Endothelial cell of umbilical vein (primary cell): ENCODE measurements at regions not wholly inside any gene's neighbourhood (a gene's known extent, or its start where the extent isn't known, plus 50 kb on each side); places are given as distances from the start of the nearest gene placed in this dataset.

Experiments
- BruUV-seq: library from RNA; stranded (reverse); fragments of 400-500 nt; replicated peaks from 2 replicates; lab custom pipeline; 2021; lab: Mats Ljungman, UMichigan
- CTCF ChIA-PET: fragments of 300-600, 350-600 bp; sonication (Branson Sonifier 250); formaldehyde crosslinking; loops from one replicate; lab custom pipeline; 2021; ENCODE audit warnings: antibody characterized with exemption, inconsistent platforms; lab: Charles Lee
- POLR2A ChIA-PET: fragments of 300-600, 350-600 bp; sonication (Branson Sonifier 250); formaldehyde crosslinking; loops from one replicate; lab custom pipeline; 2021; ENCODE audit warnings: antibody characterized with exemption, inconsistent platforms; lab: Charles Lee
- DNase-seq: peaks from one replicate; pipeline ENCODE4 v3.0.0-alpha.2; 2011; ENCODE audit warnings: low read depth, low spot score
- FAIRE-seq: peaks from 2 replicates; lab custom pipeline; 2011; peaks lifted over from hg19 to GRCh38; lab: Jason Lieb, UNC
- H2AFZ ChIP-seq: 2 replicates; pipeline ENCODE4 v1.6.0; 2012; ENCODE audit warnings: low read depth, low read length, control low read depth, inconsistent platforms
- H3K27ac ChIP-seq: 2 replicates; pipeline ENCODE4 v1.5.1; 2011; ENCODE audit warnings: low read depth, mild to moderate bottlenecking, control low read depth, low read length, moderate library complexity; ENCODE audit not compliant: insufficient read depth
- H3K27me3 ChIP-seq, 2 experiments: 2 replicates each; pipeline versions ENCODE4 v1.6.0 to v1.6.1; 2011; ENCODE audit warnings: low read length in 2 of 2, mixed read lengths in 1 of 2; ENCODE audit not compliant: control insufficient read depth in 2 of 2, insufficient read depth in 2 of 2
- H3K36me3 ChIP-seq, 2 experiments: 2 replicates in 1 of 2; 3 replicates in 1 of 2; pipeline ENCODE4 v1.5.1; 2011; ENCODE audit warnings: low read length in 2 of 2, mild to moderate bottlenecking in 1 of 2, moderate library complexity in 1 of 2; ENCODE audit not compliant: control insufficient read depth in 2 of 2, insufficient read depth in 2 of 2; ENCODE audit errors: extremely low read depth in 1 of 2
- H3K4me1 ChIP-seq: 3 replicates; pipeline ENCODE4 v1.5.1; 2011; ENCODE audit warnings: mild to moderate bottlenecking, low read length; ENCODE audit not compliant: control insufficient read depth, insufficient read depth; ENCODE audit errors: extremely low read depth
- H3K4me2 ChIP-seq: 2 replicates; pipeline ENCODE4 v1.6.1; 2011; ENCODE audit warnings: low read length, control low read depth, mixed read lengths; ENCODE audit not compliant: insufficient read depth
- H3K4me3 ChIP-seq, 3 experiments: fragments of 200-600 bp in 1 of 3; sonication (generic), shearing (Covaris generic) in 1 of 3; replicated peaks in 1 of 3; 2 replicates each; pipeline ENCODE4 v1.5.1; 2011 to 2016; ENCODE audit warnings: control low read depth in 3 of 3, low read length in 3 of 3, mild to moderate bottlenecking in 2 of 3, inconsistent platforms in 1 of 3, low read depth in 1 of 3, moderate library complexity in 1 of 3; ENCODE audit not compliant: insufficient read depth in 1 of 3
- H3K79me2 ChIP-seq: 2 replicates; pipeline ENCODE4 v1.6.0; 2012; ENCODE audit warnings: low read length, inconsistent platforms; ENCODE audit not compliant: control insufficient read depth, insufficient read depth
- H3K9ac ChIP-seq: replicated peaks from 2 replicates; pipeline ENCODE3; 2011; ENCODE audit warnings: low read length, control low read depth; ENCODE audit not compliant: insufficient read depth; ENCODE audit errors: extremely low read depth
- H3K9me1 ChIP-seq: replicated peaks from 3 replicates; pipeline ENCODE4 v1.6.0; 2011; ENCODE audit warnings: mild to moderate bottlenecking, low read length; ENCODE audit not compliant: control insufficient read depth, insufficient read depth; ENCODE audit errors: extremely low read depth
- H3K9me3 ChIP-seq: replicated peaks from 2 replicates; pipeline ENCODE4 v1.5.1; 2012; ENCODE audit warnings: low read length, inconsistent platforms; ENCODE audit not compliant: control insufficient read depth, insufficient read depth
- H4K20me1 ChIP-seq: replicated peaks from 2 replicates; pipeline ENCODE3; 2011; ENCODE audit warnings: mild to moderate bottlenecking, low read length; ENCODE audit not compliant: control insufficient read depth, insufficient read depth; ENCODE audit errors: extremely low read depth
- EZH2 ChIP-seq: IDR thresholded peaks from 2 replicates; pipeline ENCODE4 v1.6.1; 2012; ENCODE audit warnings: borderline replicate concordance, low read depth, mild to moderate bottlenecking, moderate library complexity, low read length, inconsistent platforms; ENCODE audit not compliant: severe bottlenecking
- GATA2 ChIP-seq: IDR thresholded peaks from 2 replicates; pipeline ENCODE4 v1.7.0; 2011; ENCODE audit warnings: low read depth, mild to moderate bottlenecking, moderate library complexity, mixed read lengths, low read length; ENCODE audit not compliant: insufficient read length, insufficient read depth
- MYC ChIP-seq: IDR thresholded peaks from one replicate; pipeline ENCODE4 v1.6.1; 2011; ENCODE audit warnings: mild to moderate bottlenecking, low read depth, low read length
- POLR2A ChIP-seq: IDR thresholded peaks from 2 replicates; pipeline ENCODE4 v1.6.1; 2012; ENCODE audit warnings: low read depth, mild to moderate bottlenecking, control low read depth, low read length
- POLR2AphosphoS5 ChIP-seq: IDR thresholded peaks from 2 replicates; pipeline ENCODE4 v1.6.1; 2012; ENCODE audit warnings: low read depth, mild to moderate bottlenecking, control low read depth, low read length, moderate library complexity; ENCODE audit not compliant: insufficient read depth
- dilution Hi-C: fragments of 300-500 bp; cut with MboI; formaldehyde crosslinking; loops from one replicate; pipeline ENCODE4 v1.15.0; 2019; ENCODE audit warnings: low sequenced_read_pairs; ENCODE audit not compliant: extremely low pct_ligation_motif_present
- intact Hi-C: fragments of 100-400 bp; cut with micrococcal nuclease; formaldehyde crosslinking; loops from one replicate; pipeline ENCODE4 v1.10.0; 2022
- TF ChIP-seq, protein P1 (sequence below): IDR thresholded peaks from 2 replicates; pipeline ENCODE4 v1.6.1; 2011; ENCODE audit not compliant: insufficient read depth, insufficient read length
- TF ChIP-seq, protein P2 (sequence below), 2 donors: IDR thresholded peaks; 1 replicate in 1 of 2; 2 replicates in 1 of 2; pipeline ENCODE4 v1.5.1; 2011; ENCODE audit warnings: low read length in 2 of 2, mild to moderate bottlenecking in 2 of 2, moderate library complexity in 2 of 2, control low read depth in 1 of 2, inconsistent platforms in 1 of 2, low read depth in 1 of 2; ENCODE audit not compliant: insufficient read depth in 1 of 2; ENCODE audit errors: extremely low read depth in 1 of 2

DNA sequence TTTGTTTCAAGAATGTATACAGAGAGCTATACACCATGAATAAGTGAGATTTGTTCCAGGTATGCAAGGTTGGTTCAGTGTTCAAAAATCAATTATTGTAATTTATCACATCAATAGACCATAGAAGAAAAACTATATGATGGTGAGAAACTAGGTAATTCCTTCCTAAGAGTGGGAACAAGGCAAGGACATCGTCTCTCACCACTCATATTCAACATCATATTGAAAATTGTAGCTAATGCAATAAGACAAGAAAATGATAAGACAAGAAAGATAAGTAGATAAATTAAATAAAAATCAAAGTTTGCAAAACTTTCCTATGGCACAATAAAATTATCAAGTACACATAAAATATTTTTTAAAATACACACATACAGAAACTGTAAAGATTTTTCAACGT lies 385.3 kb upstream of the COBL start:
- intact Hi-C loops (no loop called here), dilution Hi-C loops (no loop called here)
- H3K4me2 ChIP-seq, result no peak overlapping the region
- H3K9me1 ChIP-seq, result no peaks in the 10 kb centered on the region
- no peak overlapping the region for H3K9ac ChIP-seq
- no peak overlapping the region for H3K27ac ChIP-seq
- no peaks in the 10 kb centered on the region for H4K20me1 ChIP-seq
- no peaks in the 10 kb centered on the region for H3K27me3 ChIP-seq
- no peak for TF ChIP-seq POLR2A
- no peak overlapping the region for H3K4me3 ChIP-seq
- peaks cover 2% of the 10 kb centered on the region for H3K9me3 ChIP-seq
- H3K36me3 ChIP-seq, result no peaks in the 10 kb centered on the region
- ChIA-PET POLR2A (no interaction called here), CTCF (no interaction called here)
- no peaks in the 10 kb centered on the region for H3K4me1 ChIP-seq
- DNase-seq (no peak), FAIRE-seq (no peak)
- H2AFZ ChIP-seq, result no peak overlapping the region
- no TSS peak for BruUV-seq
- no peaks in the 10 kb centered on the region for H3K79me2 ChIP-seq

DNA sequence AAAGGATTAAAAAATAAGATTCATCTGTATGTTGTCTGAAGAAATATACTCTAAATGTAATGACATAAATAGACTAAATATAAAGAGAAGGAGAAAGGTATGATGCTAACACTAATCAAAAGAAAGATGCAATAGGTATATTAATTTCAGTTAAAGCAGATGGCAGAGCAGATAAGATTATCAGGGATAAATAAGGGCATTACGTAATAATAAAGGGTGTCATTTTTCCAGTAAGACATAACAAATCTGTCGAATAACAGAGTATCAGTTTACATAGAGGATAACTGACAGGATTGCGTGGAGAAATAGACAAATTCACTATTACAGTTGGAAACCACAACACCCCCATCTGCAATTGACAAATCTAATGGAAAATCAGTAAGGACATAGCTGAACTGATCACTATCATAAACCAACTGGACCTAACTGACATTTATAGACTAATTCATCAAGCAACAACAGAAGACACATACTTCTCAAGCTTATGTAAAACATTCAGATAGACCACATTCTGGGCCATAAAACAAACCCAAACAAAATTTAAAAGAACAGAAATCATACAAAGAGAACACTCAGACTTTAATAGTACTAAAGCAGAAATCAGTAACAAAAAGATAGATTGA lies 384.1 kb upstream of the COBL start:
- Histone ChIP-seq H3K4me1 (no peaks in the 10 kb centered on the region), H3K36me3 (no peaks in the 10 kb centered on the region), H4K20me1 (no peaks in the 10 kb centered on the region), H3K27me3 (no peaks in the 10 kb centered on the region), H3K9ac (no peak overlapping the region), H3K4me3 (no peak overlapping the region), H3K4me2 (no peak overlapping the region), H2AFZ (no peak overlapping the region), H3K79me2 (no peaks in the 10 kb centered on the region), H3K27ac (no peak overlapping the region), H3K9me3 (peaks cover 2% of the 10 kb centered on the region), H3K9me1 (no peaks in the 10 kb centered on the region)
- ChIA-PET POLR2A (no interaction called here), CTCF (no interaction called here)
- no peak for FAIRE-seq
- DNase-seq, result no peak
- BruUV-seq, result no TSS peak
- dilution Hi-C loops, result no loop called here
- intact Hi-C loops, result no loop called here
- TF ChIP-seq, protein P1, sequence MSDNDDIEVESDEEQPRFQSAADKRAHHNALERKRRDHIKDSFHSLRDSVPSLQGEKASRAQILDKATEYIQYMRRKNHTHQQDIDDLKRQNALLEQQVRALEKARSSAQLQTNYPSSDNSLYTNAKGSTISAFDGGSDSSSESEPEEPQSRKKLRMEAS, result no peak
- TF ChIP-seq EZH2, result no peak
- TF ChIP-seq, protein P2, sequence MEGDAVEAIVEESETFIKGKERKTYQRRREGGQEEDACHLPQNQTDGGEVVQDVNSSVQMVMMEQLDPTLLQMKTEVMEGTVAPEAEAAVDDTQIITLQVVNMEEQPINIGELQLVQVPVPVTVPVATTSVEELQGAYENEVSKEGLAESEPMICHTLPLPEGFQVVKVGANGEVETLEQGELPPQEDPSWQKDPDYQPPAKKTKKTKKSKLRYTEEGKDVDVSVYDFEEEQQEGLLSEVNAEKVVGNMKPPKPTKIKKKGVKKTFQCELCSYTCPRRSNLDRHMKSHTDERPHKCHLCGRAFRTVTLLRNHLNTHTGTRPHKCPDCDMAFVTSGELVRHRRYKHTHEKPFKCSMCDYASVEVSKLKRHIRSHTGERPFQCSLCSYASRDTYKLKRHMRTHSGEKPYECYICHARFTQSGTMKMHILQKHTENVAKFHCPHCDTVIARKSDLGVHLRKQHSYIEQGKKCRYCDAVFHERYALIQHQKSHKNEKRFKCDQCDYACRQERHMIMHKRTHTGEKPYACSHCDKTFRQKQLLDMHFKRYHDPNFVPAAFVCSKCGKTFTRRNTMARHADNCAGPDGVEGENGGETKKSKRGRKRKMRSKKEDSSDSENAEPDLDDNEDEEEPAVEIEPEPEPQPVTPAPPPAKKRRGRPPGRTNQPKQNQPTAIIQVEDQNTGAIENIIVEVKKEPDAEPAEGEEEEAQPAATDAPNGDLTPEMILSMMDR (IDR thresholded peaks at IDR 0.05; ENCODE audit: extremely low read depth in 1 of 2, insufficient read depth in 1 of 2, low read depth in 1 of 2, low read length in 2 of 2), result no peak
- TF ChIP-seq MYC, result no peak
- TF ChIP-seq GATA2, result no peak
- TF ChIP-seq POLR2A, result no peak
- no peak for TF ChIP-seq POLR2AphosphoS5
